HuH-7 (cell line): ENCODE measurements at regions not wholly inside any gene's neighbourhood (a gene's known extent, or its start where the extent isn't known, plus 50 kb on each side); places are given as distances from the start of the nearest gene placed in this dataset.
A peak's percentile ranks its signal among the peaks of the same experiment; 100 is the strongest.

Experiments
- DNase-seq: peaks from one replicate; pipeline ENCODE4 v3.0.0; 2011; ENCODE audit warnings: low spot score

DNA sequence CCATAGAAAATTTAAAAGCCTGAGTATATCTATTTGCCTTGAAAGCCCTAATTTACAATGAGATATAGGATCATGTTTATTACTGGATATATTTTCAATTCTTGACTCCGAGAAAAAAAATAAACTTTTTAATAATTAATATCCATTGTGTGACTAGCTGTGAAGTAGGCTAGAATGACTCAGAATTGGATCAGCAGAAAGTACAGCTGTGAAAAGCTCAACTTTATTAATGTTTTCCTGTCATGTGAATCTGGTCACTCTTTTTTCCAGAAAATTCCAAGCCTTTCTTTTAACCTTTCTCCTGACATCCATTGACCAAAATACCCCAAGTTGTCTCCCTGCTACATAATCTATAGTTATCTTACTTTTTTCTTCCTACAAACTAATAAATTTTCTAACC, 171.8 kb upstream of the PACRGL start:
- no peak for DNase-seq

DNA sequence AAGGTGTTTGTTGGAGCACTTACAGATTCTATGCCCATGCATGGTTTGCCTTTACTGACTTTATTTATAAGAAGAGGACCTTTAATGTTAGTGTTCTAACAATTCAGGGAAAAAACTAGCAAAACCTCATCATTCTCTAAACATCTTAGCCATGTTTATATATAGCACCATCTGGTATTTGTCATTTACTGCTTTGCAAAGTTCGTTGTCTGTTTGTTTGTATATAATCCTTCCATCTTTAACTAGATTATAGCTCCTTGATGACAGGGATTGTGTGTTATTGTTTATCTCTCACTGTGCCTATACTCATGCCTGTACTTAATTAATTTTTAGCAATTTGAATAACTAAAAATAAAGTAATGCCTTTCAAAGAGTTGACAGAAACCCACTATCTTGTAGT, 170.6 kb upstream of the PACRGL start:
- DNase-seq = no peak

DNA sequence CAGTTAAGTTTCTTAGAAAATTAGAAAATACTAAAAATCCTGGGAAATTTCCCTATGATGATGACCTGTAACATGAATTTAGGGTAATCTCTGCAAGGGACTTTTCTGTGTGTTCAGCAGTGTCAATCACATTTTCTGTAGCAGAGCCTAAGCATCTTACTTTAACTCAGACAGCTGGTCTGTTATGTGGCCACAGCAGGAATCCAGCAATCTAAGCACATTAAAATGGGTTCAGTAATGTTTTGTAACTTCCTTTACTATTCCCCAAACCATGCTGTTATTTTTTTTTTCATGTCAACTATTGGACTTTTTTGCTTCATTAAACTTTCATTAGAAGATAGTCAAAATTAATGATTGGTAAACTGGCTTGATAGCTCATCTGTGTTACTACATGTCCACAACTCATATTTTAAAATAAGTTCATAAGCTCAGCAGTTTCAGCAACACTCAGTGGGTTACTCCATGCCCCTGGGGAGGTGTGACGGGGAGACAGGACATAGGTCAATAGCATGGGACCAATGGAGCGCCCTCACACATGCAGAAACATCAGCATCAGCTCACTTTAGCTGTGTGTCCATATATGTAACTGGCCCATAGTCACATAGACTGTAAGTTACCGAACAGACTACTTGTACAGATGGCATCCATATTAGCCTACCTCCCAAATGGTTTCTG, 168.0 kb upstream of the PACRGL start:
- DNase-seq = no peak

DNA sequence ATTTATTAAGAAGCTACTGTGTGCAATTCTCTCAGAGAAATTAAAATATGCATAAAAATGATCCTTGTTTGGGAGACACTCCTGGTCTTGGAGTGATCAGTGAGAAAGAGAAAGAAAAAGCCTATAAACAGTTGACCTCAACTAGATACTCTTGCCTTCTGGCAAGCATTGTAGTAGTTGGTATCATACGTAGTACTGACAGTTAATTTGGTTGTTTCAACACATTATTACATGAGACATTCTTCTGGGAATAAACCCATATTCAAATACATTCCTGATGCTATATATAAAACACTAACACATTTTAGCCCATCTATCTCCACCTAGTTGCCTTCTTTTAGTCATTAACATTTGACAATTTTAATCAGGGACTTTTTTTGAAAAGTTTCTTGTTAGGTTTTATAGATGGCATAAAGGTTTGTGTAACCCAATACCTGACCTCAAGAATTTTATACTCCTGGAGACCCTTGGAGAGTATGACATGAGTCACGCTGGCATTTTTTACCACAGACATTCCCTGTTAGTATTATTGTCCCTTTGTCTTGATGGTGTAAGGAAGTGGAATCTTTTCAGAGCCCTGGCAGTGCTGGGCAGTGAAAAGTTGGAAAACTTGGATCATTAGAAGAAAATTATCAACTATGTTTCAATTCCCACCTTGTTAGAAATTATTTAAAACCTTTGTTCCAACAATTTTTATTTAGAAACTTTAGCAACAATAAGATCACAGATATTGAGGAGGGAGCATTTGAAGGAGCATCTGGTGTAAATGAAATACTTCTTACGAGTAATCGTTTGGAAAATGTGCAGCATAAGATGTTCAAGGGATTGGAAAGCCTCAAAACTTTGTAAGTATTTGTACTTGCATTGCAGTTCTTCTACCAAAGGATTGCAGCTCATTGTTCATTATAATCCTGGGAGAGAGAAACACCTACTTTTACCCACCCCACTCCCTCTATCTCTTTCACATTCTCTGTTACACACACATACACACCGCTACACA, 167.1 kb upstream of the PACRGL start:
- DNase-seq = no peak

DNA sequence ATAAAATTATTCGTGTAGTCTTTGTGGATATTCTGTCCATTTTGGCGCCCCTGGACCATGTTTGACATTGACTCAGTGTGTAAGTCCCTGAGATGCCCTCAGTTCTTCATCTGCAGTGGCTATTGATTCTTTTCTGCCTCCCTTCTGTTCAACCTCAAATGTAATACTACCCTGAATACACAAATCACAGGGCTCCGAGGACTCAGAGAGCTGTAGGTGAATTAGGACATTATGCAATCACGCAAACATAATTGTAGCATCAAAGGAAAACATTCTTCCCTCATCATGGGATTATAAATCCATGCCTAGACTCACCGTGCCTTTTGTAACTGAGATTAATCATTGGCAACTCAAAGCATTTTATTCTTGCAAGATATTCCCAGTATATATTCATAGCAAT, 161.4 kb upstream of the PACRGL start:
- DNase-seq = peak; percentile 40

DNA sequence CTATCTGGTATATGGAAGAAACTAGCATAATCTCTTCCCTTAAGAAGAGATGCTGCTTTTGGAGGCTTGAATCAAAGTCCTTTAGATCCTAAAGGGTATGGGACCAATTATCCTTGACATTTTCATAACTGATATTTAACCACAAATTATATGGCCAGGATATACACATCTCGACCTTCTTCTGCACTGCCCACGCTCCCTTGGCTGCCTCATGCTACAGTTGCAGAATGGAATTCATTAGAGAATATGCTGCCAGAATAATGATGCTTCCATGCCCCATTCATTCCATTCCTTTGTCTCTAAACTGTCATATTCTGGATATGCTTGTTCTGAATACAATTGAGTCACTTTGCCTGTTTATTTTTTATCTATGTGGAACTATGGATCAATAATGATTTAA, 157.1 kb upstream of the PACRGL start:
- DNase-seq = no peak

DNA sequence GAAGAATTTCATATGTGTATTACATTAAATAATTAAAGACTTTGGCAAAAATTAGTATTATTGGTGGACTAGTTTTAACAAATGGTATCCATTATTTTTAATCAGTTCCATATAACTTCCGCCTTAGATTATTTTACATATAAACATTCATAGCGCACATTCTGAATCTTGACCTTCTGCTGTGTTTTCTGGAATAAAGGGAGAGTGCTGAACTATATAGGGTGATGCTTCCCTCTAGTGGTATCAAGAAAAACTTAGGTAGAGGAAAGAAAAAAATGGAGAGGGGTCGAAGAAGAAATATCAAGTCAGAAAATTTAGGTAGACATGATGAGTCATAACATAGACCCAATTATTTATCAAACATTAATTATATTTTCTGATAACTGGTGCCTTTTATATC, 155.6 kb upstream of the PACRGL start:
- peak; percentile 15 for DNase-seq

DNA sequence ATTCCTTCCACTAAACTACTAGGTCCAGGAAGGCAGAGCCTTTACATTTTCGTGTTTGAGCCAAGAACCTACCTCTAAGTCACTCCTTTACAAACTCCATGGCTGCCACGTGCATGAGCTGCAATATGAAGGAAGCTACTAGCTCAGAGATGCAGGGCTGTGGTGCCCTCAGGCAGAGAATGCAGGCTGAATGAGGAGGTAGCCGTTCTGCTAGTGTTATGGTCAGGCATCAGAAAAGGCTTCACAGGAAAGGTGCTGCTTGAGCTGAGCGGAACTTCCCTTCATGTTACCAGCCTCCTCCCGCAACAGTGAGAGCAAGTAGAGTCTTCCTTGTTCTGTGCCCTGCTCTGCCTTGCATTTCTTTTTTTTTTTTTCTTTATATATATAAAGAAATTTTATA, 148.3 kb upstream of the PACRGL start:
- no peak for DNase-seq

DNA sequence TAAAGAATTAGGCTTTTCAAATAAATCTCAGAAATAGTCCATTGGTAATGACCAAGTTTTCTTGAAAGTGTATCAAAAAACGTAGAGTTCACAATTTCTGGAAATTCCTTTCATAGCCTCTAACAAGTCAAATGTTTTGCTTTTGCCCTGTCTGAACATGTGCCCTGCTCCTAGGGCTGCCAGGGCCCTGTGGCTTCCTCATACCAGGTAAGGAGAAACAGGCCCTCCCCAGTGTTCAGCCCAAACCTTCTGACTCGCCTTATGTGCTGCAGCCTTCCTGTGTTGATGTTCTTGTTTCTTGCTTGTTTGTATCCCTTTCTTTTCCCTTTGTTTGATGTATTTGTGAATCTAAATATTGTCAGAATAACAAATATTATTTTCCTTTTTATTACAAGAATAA, 146.1 kb upstream of the PACRGL start:
- no peak for DNase-seq

DNA sequence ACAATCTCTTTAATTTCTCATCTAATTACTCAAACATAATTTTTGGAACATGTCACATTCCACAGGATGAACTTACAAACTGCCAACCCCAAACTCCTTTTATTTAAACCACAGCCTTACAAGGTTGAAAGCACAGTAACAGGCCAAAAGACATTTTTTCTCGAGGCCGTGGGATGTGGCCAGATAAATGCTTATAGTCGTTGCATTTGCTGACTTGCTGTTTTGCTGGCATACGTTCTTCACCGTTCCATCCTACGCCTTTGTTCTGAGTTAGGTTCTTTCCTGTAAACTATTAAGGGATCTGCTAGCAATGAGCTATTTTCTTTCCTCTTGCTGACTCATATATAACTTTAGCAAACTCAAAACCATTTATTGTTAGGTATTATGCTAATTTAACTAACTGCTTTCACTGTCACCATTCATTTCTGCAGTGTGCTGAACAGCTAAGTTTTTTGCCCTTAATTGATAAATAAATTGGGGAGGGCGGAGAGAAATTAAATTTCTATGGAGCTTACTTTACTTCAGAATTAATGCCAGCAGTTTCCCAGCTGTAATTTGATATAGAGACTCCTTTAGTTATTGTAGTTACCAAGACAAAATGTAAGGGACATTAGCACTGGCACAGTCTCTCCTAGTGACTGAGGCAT, 135.1 kb upstream of the PACRGL start:
- DNase-seq = no peak

DNA sequence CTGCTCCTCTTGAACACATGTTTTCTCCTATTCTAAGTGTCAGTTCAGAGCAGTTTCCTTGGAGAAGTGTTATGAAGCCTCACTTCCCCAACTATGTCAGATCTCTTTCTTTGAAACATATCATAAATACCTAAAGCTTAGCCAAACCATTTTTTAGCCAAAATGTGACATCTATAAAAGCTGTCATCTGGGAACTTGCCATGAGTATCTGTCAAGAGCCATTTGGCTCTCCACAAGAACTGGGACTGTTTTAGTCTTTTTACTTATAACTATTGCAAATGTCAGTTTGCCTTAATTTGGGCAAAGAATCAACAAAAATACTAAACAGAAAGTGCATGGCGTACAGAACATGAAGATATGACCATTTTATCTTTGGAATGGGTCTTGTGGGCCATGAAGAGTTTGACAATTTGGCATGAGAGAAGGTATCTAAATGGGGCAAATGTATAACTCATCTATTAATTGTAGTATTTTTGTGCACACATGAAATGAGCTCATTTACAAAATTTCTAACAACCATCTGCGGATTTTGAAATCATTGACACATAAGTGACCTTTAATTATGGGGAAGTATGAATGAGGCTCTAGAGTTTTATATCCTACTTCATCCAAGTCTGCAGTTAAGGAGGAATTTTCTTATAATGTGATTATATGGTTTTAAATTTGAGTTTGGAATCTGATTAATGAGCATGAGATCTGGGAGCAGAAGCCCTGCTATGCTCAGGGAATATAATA, 129.1 kb upstream of the PACRGL start:
- no peak for DNase-seq

DNA sequence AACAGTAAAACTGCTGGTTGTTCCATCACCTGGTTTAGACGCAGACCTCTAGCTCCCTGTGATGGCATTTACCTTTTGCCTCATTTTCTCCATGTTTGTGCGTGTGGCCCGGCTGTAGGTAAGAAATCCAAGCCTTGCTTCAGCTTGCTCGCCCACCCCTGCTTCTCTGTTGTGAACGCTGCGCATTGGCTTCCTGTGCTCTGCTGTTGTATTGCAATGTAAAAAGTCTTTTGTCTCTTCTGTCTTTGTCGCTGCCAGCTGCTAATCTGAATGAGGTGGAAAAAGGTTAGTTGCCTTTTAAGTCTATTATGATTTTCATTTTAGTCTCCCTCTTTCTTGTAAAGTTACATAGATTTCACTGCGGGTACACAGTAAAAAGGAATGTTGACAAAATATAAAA, 127.3 kb upstream of the PACRGL start:
- DNase-seq = no peak

DNA sequence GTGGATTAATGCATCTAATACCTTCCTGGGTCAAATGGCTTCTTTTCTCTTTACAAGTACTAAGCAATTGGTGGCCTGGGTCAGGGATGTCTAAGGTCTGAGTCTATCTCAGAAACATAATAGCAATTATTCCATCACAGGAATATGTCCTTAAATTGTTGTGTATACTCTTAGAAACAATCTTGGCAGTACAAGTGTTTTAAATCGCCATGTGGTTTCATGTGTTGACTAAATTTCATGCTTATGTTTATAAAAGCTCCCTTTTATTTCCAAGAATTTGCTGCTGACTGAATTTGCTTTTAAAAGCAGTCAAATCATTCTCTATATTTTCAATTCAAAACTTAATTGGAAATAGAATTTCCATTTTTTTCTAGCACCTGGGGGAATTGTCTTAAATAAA, 125.3 kb upstream of the PACRGL start:
- no peak for DNase-seq

DNA sequence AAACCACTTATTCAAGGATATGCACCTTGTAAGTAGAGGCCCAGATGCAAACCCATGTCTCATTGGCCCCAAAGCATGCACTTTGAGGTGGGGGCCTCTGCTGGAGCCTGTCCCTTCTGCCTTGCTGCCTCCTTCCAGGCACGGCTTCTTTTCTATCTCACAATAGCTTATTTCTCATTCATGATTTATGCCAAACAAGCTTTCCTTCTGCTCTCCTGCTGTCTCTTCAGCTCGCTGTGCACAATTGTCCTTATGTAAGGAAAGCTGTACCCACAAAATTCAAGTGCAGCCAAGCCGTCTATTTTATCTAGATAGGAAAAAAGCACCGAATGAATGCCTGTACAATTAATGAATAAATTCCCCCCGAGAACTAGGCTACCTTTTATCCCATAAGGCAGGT, 124.8 kb upstream of the PACRGL start:
- DNase-seq = no peak

DNA sequence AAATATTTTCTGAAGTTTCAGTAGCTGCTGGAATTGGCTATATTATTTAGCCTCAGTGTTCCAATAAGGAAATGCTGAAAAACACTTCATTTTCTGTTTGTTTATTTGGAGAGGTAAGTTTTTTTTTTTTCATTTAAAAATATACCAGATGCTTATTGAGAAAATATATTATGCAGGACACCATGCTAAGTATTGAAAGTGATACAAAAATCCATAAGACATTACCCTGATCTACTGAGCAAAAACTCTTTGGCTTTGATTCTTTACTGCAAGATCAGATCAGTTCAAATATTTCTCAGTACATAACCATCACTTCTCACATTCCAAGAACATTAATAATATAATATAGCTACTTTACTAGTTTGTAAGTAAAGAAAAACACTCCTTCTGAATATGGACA, 123.4 kb upstream of the PACRGL start:
- DNase-seq = no peak

DNA sequence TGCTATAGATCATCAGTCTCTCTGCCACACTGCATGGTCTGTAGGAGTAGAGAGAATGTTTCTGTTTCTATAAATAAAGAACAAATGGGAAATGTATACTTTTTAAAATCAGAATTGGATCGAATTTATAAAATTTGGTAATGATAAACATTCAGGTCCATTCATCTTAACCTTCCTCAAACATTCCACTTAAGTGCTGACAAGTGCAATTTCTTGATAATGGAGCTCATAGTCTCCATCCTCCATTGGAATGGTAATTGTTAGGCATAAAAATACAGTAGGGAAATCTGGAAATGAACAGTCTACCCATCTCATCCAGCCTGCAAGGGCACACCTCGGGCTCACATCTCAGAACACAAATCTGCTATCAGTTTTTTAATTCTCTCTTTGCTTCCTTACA, 122.6 kb upstream of the PACRGL start:
- no peak for DNase-seq

DNA sequence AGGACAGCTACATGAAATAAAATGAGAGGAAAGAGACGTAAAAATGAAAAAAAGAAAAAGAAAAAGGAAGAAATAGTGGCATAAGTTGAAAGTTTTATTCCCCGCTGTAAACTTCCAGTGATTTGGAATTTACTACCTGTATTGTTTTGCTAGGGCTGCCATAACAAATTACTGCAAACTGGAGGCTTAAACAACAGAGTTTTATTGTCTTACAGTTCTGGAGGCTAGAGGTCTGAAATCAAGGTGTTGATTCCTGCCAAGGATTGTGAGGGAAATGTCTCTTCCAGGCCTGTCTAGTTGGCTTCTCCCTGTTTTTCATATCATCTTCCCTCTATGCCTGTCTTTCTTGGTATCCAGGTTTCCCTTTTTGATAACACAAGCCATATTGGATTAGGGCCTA, 119.4 kb upstream of the PACRGL start:
- DNase-seq = no peak

DNA sequence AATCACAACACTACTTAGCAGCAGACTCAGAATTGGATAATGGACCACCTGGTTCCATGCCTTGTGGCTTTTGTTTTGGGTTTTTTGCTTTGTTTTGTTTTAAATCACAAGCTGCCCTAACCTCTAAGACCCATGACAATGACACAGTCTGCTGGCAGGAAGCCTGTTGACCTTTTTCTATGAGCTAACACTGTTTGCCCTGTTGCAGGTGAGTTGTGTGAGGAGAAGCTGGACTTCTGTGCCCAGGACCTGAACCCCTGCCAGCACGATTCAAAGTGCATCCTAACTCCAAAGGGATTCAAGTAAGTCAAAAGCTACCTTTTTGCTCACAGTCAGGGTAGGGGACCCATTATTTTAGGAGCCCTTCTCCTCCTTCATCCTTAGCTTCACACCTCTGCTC, 110.8 kb upstream of the PACRGL start:
- DNase-seq = no peak

DNA sequence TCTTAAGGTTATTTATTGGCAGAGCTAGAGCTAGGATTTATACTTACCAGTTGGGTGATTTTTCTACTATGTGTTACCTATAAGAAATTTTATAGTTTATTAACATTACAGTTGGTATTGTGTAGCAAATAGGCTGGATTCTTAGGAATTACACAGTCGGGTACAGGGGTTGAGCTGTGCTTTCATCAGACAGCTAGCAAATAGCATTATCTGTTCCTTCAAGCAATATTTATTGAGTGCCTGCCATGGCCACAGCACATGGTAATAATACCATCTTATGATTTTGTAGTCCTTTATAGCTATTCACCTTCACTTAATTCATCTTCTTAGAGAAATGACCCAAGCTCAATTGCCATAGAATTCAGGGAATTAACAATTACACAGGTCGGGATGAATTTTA, 109.4 kb upstream of the PACRGL start:
- DNase-seq = no peak

DNA sequence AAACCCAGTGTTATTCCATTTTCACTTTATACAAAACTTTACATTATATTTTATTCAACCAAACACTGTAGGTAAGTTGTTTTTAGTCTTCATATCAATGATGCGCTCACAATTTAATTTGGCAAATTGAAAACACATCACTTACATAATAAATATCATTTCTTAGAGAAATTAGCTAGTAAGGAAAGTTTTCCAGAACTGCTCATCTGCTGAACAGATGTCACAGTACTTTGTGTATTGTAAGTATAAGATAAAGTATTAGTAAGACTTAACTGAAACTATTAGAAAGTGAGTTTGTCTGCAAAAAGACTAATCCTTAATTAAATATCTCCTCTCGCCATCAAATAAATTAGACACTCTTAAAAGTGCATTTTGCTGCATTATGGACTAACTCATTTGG, 108.7 kb upstream of the PACRGL start:
- no peak for DNase-seq

DNA sequence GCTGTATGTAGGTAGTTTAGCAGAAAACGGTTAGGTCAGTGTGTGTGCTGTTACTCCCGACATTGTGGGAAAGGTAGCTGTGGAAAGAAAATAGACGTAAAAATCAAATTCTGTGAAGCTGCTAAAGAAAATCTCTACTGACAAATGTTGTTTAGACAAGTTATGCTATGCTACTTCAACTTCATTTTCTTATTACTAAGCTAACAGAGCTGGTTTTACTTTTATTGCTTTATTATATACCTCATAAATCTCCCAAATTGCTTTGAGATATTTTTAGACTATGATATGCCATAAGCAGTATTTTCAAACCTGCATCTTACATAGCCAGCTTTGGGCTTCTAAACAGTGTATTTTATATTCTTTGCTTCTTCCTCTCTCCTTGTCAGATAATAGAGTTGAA, 108.2 kb upstream of the PACRGL start:
- DNase-seq = no peak

DNA sequence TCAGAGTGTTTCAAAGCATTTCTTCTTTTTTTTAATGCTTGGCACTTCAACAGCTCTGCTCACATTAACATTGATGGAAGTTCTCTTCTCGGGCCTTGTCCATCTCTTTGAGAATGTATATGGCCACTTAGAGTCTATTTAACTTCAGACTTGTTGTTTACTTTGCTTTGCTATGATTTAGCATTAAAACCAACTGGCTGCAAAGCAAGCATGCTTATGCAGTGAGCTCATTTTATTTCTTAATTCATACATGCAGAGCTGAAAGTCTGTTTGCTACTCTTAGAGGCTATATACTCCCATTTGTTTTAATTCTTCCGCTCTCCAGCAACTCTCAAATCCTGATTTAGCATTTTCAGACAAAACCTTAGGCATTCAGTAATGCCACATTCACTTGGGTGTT, 107.6 kb upstream of the PACRGL start:
- DNase-seq = no peak
